H1 (cell line): ENCODE measurements at regions not wholly inside any gene's neighbourhood (a gene's known extent, or its start where the extent isn't known, plus 50 kb on each side); places are given as distances from the start of the nearest gene placed in this dataset.

Experiments
- CTCF ChIA-PET: fragments of 300-600 bp; sonication (Branson Sonifier 250); formaldehyde crosslinking; loops from one replicate; lab custom pipeline; 2021; ENCODE audit not compliant: partially characterized antibody; lab: Charles Lee
- POLR2A ChIA-PET: fragments of 300-600 bp; sonication (Branson Sonifier 250); formaldehyde crosslinking; loops from one replicate; lab custom pipeline; 2021; ENCODE audit warnings: inconsistent platforms; ENCODE audit not compliant: partially characterized antibody; lab: Charles Lee
- DNase-seq, 2 experiments: peaks; one replicate each; pipeline versions ENCODE4 v3.0.0 to v3.0.0-alpha.2; 2010 to 2022; ENCODE audit warnings: low spot score in 2 of 2, low read depth in 1 of 2, mixed read lengths in 1 of 2
- FAIRE-seq: peaks from 2 replicates; lab custom pipeline; 2011; peaks lifted over from hg19 to GRCh38; lab: Jason Lieb, UNC
- H2AFZ ChIP-seq: 2 replicates; pipeline ENCODE4 v1.8.1; 2012; ENCODE audit warnings: low read length, inconsistent platforms
- H2AK5ac ChIP-seq: 2 replicates; pipeline ENCODE4 v1.6.1; 2013; ENCODE audit warnings: low read depth, low read length
- H2BK120ac ChIP-seq: replicated peaks from 2 replicates; pipeline ENCODE3; 2013; ENCODE audit warnings: low read depth, low read length, inconsistent platforms
- H2BK12ac ChIP-seq: 2 replicates; pipeline ENCODE4 v1.6.1; 2013; ENCODE audit warnings: low read depth, low read length
- H2BK15ac ChIP-seq: 2 replicates; pipeline ENCODE4 v1.6.1; 2013; ENCODE audit warnings: low read length
- H2BK20ac ChIP-seq: 2 replicates; pipeline ENCODE4 v1.6.1; 2013; ENCODE audit warnings: low read length
- H2BK5ac ChIP-seq: 2 replicates; pipeline ENCODE4 v1.6.1; 2013; ENCODE audit warnings: low read depth, low read length
- H3K14ac ChIP-seq: 2 replicates; pipeline ENCODE4 v1.6.1; 2013; ENCODE audit warnings: inconsistent platforms; ENCODE audit not compliant: insufficient read length
- H3K18ac ChIP-seq: 2 replicates; pipeline ENCODE4 v1.6.1; 2013; ENCODE audit warnings: low read length; ENCODE audit errors: extremely low read depth
- H3K23ac ChIP-seq: 2 replicates; pipeline ENCODE4 v1.6.1; 2013; ENCODE audit warnings: inconsistent platforms; ENCODE audit not compliant: insufficient read length
- H3K23me2 ChIP-seq: 2 replicates; pipeline ENCODE4 v1.6.1; 2013; ENCODE audit warnings: low read depth, low read length
- H3K27ac ChIP-seq: 2 replicates; pipeline ENCODE4 v1.6.1; 2011; ENCODE audit warnings: low read depth, low read length, inconsistent platforms
- H3K27me3 ChIP-seq, 4 experiments: replicated peaks in 1 of 4; 1 replicate in 1 of 4; 2 replicates in 3 of 4; pipeline versions ENCODE4 v1.6.1 to v1.8.1; 2011 to 2013; ENCODE audit warnings: low read length in 3 of 4, mild to moderate bottlenecking in 3 of 4, inconsistent platforms in 2 of 4, mixed read lengths in 2 of 4, moderate library complexity in 1 of 4; ENCODE audit not compliant: control insufficient read depth in 3 of 4, insufficient read depth in 3 of 4; ENCODE audit errors: extremely low read depth in 1 of 4
- H3K36me3 ChIP-seq, 4 experiments: 2 replicates each; pipeline versions ENCODE4 v1.6.1 to v1.8.1; 2011 to 2013; ENCODE audit warnings: mild to moderate bottlenecking in 4 of 4, low read length in 3 of 4, moderate library complexity in 2 of 4, control low read depth in 1 of 4, inconsistent platforms in 1 of 4; ENCODE audit not compliant: insufficient read depth in 4 of 4, control insufficient read depth in 2 of 4
- H3K4ac ChIP-seq: replicated peaks from 2 replicates; pipeline ENCODE3; 2013; ENCODE audit warnings: low read length, low read depth, mixed read lengths, inconsistent platforms; ENCODE audit not compliant: insufficient read length
- H3K4me1 ChIP-seq, 4 experiments: replicated peaks in 1 of 4; 1 replicate in 1 of 4; 2 replicates in 3 of 4; pipeline versions ENCODE4 v1.6.1 to v1.8.1; 2011 to 2013; ENCODE audit warnings: low read length in 3 of 4, inconsistent platforms in 2 of 4, mixed read lengths in 1 of 4; ENCODE audit not compliant: insufficient read depth in 4 of 4, control insufficient read depth in 3 of 4
- H3K4me2 ChIP-seq, 2 experiments: 2 replicates each; pipeline versions ENCODE4 v1.6.1 to v1.8.1; 2011 to 2013; ENCODE audit warnings: low read depth in 2 of 2, low read length in 2 of 2, control low read depth in 1 of 2, inconsistent platforms in 1 of 2, mild to moderate bottlenecking in 1 of 2; ENCODE audit not compliant: insufficient read depth in 1 of 2
- H3K4me3 ChIP-seq, 4 experiments: fragments of 200-600, 300-600 bp in 1 of 4; sonication (generic), shearing (Covaris generic), sonication (Bioruptor Twin) in 1 of 4; 2 replicates each; pipeline versions ENCODE4 v1.5.1 to v1.8.1; 2011 to 2016; ENCODE audit warnings: low read length in 4 of 4, low read depth in 3 of 4, control low read depth in 2 of 4, inconsistent platforms in 2 of 4, mild to moderate bottlenecking in 2 of 4, mixed read lengths in 1 of 4, moderate library complexity in 1 of 4; ENCODE audit not compliant: insufficient read depth in 2 of 4; ENCODE audit errors: extremely low read depth in 1 of 4
- H3K56ac ChIP-seq: replicated peaks from 2 replicates; pipeline ENCODE3; 2013; ENCODE audit warnings: low read depth, mild to moderate bottlenecking, mixed read lengths, low read length, inconsistent platforms; ENCODE audit not compliant: insufficient read length
- H3K79me1 ChIP-seq: 2 replicates; pipeline ENCODE4 v1.6.1; 2013; ENCODE audit warnings: low read depth, low read length, control low read depth
- H3K79me2 ChIP-seq, 2 experiments: 2 replicates each; pipeline versions ENCODE4 v1.6.1 to v1.8.1; 2012 to 2013; ENCODE audit warnings: low read length in 2 of 2, mild to moderate bottlenecking in 2 of 2, inconsistent platforms in 1 of 2; ENCODE audit not compliant: insufficient read depth in 2 of 2, control insufficient read depth in 1 of 2
- H3K9ac ChIP-seq, 4 experiments: replicated peaks in 1 of 4; 1 replicate in 1 of 4; 2 replicates in 3 of 4; pipeline versions ENCODE4 v1.6.1 to v1.8.1; 2011 to 2013; ENCODE audit warnings: low read depth in 3 of 4, low read length in 3 of 4, control low read depth in 2 of 4, mild to moderate bottlenecking in 2 of 4, moderate library complexity in 2 of 4, inconsistent platforms in 1 of 4; ENCODE audit errors: extremely low read depth in 1 of 4
- H3K9me3 ChIP-seq, 2 experiments: 2 replicates each; pipeline versions ENCODE4 v1.6.1 to v1.8.1; 2012 to 2013; ENCODE audit warnings: mild to moderate bottlenecking in 2 of 2, moderate library complexity in 2 of 2, control low read depth in 1 of 2, inconsistent platforms in 1 of 2, low read depth in 1 of 2, low read length in 1 of 2, mixed read lengths in 1 of 2; ENCODE audit not compliant: insufficient read depth in 2 of 2
- H4K20me1 ChIP-seq, 2 experiments: replicated peaks in 1 of 2; 2 replicates each; pipeline versions ENCODE3 to v1.8.1; 2011 to 2013; ENCODE audit warnings: inconsistent platforms in 2 of 2, low read length in 2 of 2, mild to moderate bottlenecking in 1 of 2; ENCODE audit not compliant: insufficient read depth in 2 of 2, control insufficient read depth in 1 of 2
- H4K5ac ChIP-seq: 2 replicates; pipeline ENCODE4 v1.6.1; 2013; ENCODE audit warnings: low read length, low read depth, mixed read lengths, inconsistent platforms; ENCODE audit not compliant: insufficient read length
- H4K8ac ChIP-seq: 2 replicates; pipeline ENCODE4 v1.8.0; 2013; ENCODE audit warnings: mild to moderate bottlenecking, moderate library complexity, low read length, inconsistent platforms; ENCODE audit not compliant: insufficient read depth; ENCODE audit errors: extremely low read depth
- H4K91ac ChIP-seq: replicated peaks from 2 replicates; pipeline ENCODE3; 2013; ENCODE audit warnings: low read length, mixed read lengths, inconsistent platforms; ENCODE audit not compliant: insufficient read length
- KDM1A ChIP-seq: fragments of 200-600, 300-600 bp; sonication (generic); IDR thresholded peaks from 2 replicates; pipeline ENCODE4 v1.7.1; 2016; ENCODE audit warnings: mild to moderate bottlenecking, low read length, borderline replicate concordance
- RAD21 ChIP-seq, 2 experiments: IDR thresholded peaks in 1 of 2; conservative IDR thresholded peaks in 1 of 2; 2 replicates each; pipeline ENCODE4 v1.6.1; 2011; ENCODE audit warnings: low read depth in 2 of 2, low read length in 2 of 2, improper control_type of control experiment in 1 of 2, inconsistent platforms in 1 of 2, mild to moderate bottlenecking in 1 of 2, moderate library complexity in 1 of 2
- WGBS, 2 experiments: shearing (Covaris generic) in 1 of 2; methylation state at CpG; one replicate each; pipeline versions ENCODE4 v1.1.6 to v1.1.7; 2013 to 2015; ENCODE audit warnings: low lambda C conversion rate in 2 of 2, mixed read lengths in 2 of 2, inconsistent platforms in 1 of 2, low coverage in 1 of 2, missing lambda C conversion rate in 1 of 2; ENCODE audit not compliant: insufficient replicate concordance in 2 of 2, insufficient coverage in 1 of 2, insufficient read length in 1 of 2; ENCODE audit errors: extremely low coverage in 1 of 2, missing lambda C conversion rate in 1 of 2; 5-methylcytosine and 5-hydroxymethylcytosine counted together
- TF ChIP-seq, protein P1 (sequence below), 3 experiments: IDR thresholded peaks; 1 replicate in 2 of 3; 2 replicates in 1 of 3; pipeline versions ENCODE4 v1.5.1 to v1.6.1; 2011; ENCODE audit warnings: low read length in 3 of 3, mild to moderate bottlenecking in 3 of 3, inconsistent platforms in 2 of 3, low read depth in 1 of 3, moderate library complexity in 1 of 3; ENCODE audit not compliant: insufficient read depth in 1 of 3; ENCODE audit errors: control extremely low read depth in 1 of 3

DNA sequence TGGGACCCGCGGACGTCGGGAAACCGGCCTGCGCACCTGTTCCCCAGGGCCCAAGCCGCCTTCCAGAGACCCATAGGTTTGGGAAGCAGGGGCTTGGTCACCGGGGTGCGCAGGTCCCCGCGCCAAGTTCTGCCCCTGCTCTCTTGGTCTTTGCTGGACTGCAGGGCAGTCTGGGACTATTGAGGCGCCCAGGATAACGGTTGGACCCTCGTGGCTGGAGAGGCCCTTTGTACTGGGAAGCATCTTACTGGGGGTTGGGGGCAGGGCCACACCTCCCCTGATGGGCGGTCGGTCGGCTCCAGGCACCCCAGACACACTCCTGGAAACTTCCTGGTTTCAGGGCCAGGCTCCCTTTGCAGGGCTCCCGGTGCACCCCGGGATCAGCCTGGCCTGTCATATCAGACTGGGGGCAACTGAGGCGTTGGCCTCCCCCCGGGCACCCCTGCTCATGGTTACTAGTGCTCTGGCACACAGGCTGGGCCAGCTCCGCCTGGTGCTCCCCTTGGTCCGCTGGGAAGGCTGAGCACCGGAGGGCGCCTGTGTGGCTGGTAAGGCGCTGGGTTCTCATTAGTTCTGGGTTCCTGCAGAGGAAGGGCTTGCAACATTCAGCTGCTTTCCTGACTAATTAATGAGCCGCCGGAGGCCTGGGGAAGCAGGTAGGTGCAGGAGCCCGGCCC lies 1250.5 kb downstream of the BRD1 start:
- no peak overlapping the region for H3K14ac ChIP-seq
- no peaks in the 10 kb centered on the region for H3K9me3 ChIP-seq
- no peak overlapping the region for H3K23ac ChIP-seq
- H2BK5ac ChIP-seq: no peak overlapping the region
- no peak overlapping the region for H2AK5ac ChIP-seq
- no peak for DNase-seq
- no peak overlapping the region for H3K27ac ChIP-seq
- 54% methylated on average over 21 of the region's 29 CpGs; no CpG with 5 or more reads in 1 of the 2 experiments for WGBS, 2 experiments
- no peak overlapping the region for H4K91ac ChIP-seq
- TF ChIP-seq, protein P1, sequence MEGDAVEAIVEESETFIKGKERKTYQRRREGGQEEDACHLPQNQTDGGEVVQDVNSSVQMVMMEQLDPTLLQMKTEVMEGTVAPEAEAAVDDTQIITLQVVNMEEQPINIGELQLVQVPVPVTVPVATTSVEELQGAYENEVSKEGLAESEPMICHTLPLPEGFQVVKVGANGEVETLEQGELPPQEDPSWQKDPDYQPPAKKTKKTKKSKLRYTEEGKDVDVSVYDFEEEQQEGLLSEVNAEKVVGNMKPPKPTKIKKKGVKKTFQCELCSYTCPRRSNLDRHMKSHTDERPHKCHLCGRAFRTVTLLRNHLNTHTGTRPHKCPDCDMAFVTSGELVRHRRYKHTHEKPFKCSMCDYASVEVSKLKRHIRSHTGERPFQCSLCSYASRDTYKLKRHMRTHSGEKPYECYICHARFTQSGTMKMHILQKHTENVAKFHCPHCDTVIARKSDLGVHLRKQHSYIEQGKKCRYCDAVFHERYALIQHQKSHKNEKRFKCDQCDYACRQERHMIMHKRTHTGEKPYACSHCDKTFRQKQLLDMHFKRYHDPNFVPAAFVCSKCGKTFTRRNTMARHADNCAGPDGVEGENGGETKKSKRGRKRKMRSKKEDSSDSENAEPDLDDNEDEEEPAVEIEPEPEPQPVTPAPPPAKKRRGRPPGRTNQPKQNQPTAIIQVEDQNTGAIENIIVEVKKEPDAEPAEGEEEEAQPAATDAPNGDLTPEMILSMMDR (IDR thresholded peaks at IDR 0.05; ENCODE audit: control extremely low read depth in 1 of 3, insufficient read depth in 1 of 3, low read depth in 1 of 3, low read length in 3 of 3): peak in 2 of 3 experiments; percentile 12 to 24; a peak in 2 of 4 replicates
- TF ChIP-seq KDM1A (no peak), RAD21 (IDR thresholded peaks at IDR 0.05 in 1 of 2, conservative IDR thresholded peaks at IDR 0.05 in 1 of 2; ENCODE audit: low read depth in 2 of 2, low read length in 2 of 2) (peak; percentile 16 to 19; a peak in 3 of 4 replicates)
- TF ChIP-seq, all 59 proteins: peak for 2
- H3K36me3 ChIP-seq: no peaks in the 10 kb centered on the region
- ChIA-PET CTCF (interaction anchor here (0.6 to 1.7 kb wide), 7 partner anchors 72 to 619 kb away, joined by 3 to 4 read pairs (median 3); no protein-coding TSS in a partner anchor), POLR2A (interaction anchor here (0.6 to 1.1 kb wide), 2 partner anchors 66 to 97 kb away, joined by 3 read pairs; no protein-coding TSS in a partner anchor)
- H2BK20ac ChIP-seq: no peak overlapping the region
- peaks cover 20 to 27% of the 10 kb centered on the region in 2 experiments for H4K20me1 ChIP-seq
- H3K23me2 ChIP-seq: peaks cover 6% of the 10 kb centered on the region; the same call in 1 of the 2 replicates
- peaks cover 0 to 7% of the 10 kb centered on the region in 2 experiments; a peak in 1 of 4 replicates for H3K79me2 ChIP-seq
- H2AFZ ChIP-seq: no peak overlapping the region
- no peak for FAIRE-seq
- H3K18ac ChIP-seq: no peak overlapping the region
- H3K56ac ChIP-seq: no peak overlapping the region
- peaks cover 4% of the 10 kb centered on the region for H3K79me1 ChIP-seq
- peak overlapping the region; percentile 53 to 88 for H3K4me2 ChIP-seq
- H3K4me1 ChIP-seq: peaks cover 0 to 10% (median 4%) of the 10 kb centered on the region in 4 experiments; a peak in 2 of 7 replicates
- no peak overlapping the region for H3K9ac ChIP-seq
- no peak overlapping the region for H2BK15ac ChIP-seq
- no peak overlapping the region for H3K4ac ChIP-seq
- H2BK120ac ChIP-seq: no peak overlapping the region
- no peak overlapping the region for H2BK12ac ChIP-seq
- peaks cover 0 to 12% (median 3%) of the 10 kb centered on the region in 4 experiments; a peak in 3 of 7 replicates for H3K27me3 ChIP-seq
- H4K5ac ChIP-seq: no peak overlapping the region
- H3K4me3 ChIP-seq: peak overlapping the region in 2 of 4 experiments; percentile 47 to 69; a peak in 4 of 8 replicates
- H4K8ac ChIP-seq: peak overlapping the region; percentile 37; the same call in 1 of the 2 replicates
